Neural cell (in vitro differentiated cells): ENCODE measurements at regions not wholly inside any gene's neighbourhood (a gene's known extent, or its start where the extent isn't known, plus 50 kb on each side); places are given as distances from the start of the nearest gene placed in this dataset.

ENCODE experiments used
- H2AFZ ChIP-seq: fragments of 200-600, 300-800 bp; sonication (generic), shearing (Covaris generic); 2 replicates; pipeline ENCODE4 v1.6.0; 2014; ENCODE audit warnings: low read depth, mild to moderate bottlenecking, antibody characterized with exemption, low read length, moderate library complexity
- H3F3A ChIP-seq: fragments of 200-600 bp; shearing (Covaris generic); 2 replicates; pipeline ENCODE4 v1.6.1; 2016; ENCODE audit warnings: mild to moderate bottlenecking, moderate library complexity, mixed read lengths, antibody characterized with exemption, low read length; ENCODE audit not compliant: insufficient read depth, poor library complexity, severe bottlenecking
- H3K27ac ChIP-seq: fragments of 200-600, 300-800 bp; sonication (generic), shearing (Covaris generic); 2 replicates; pipeline ENCODE4 v1.5.1; 2014; ENCODE audit warnings: mild to moderate bottlenecking, low read length, moderate library complexity
- H3K27me3 ChIP-seq: fragments of 300-800, 200-600 bp; sonication (generic), shearing (Covaris generic); 2 replicates; pipeline ENCODE4 v1.6.0; 2014; ENCODE audit warnings: mild to moderate bottlenecking, low read depth, low read length, moderate library complexity; ENCODE audit not compliant: insufficient read depth
- H3K36me3 ChIP-seq: fragments of 300-800, 200-600 bp; sonication (generic), shearing (Covaris generic); 2 replicates; pipeline ENCODE4 v1.5.1; 2014; ENCODE audit warnings: mild to moderate bottlenecking, antibody characterized with exemption, low read length, moderate library complexity; ENCODE audit not compliant: insufficient read depth
- H3K4me2 ChIP-seq: fragments of 300-800, 200-600 bp; sonication (generic), shearing (Covaris generic); 2 replicates; pipeline ENCODE4 v1.6.0; 2014; ENCODE audit warnings: mild to moderate bottlenecking, low read length
- H3K4me3 ChIP-seq: fragments of 300-800, 200-600 bp; sonication (generic), shearing (Covaris generic); 2 replicates; pipeline ENCODE4 v1.5.1; 2014; ENCODE audit warnings: mild to moderate bottlenecking, low read length, moderate library complexity
- H3K79me2 ChIP-seq: fragments of 200-600 bp; shearing (Covaris generic); replicated peaks from 2 replicates; pipeline ENCODE4 v1.6.0; 2014; ENCODE audit warnings: mild to moderate bottlenecking, low read length, moderate library complexity; ENCODE audit not compliant: insufficient read depth
- H3K9ac ChIP-seq: fragments of 300-800, 200-600 bp; sonication (generic), shearing (Covaris generic); 2 replicates; pipeline ENCODE4 v1.6.1; 2016; ENCODE audit warnings: mild to moderate bottlenecking, low read length, mixed read lengths
- H3K9me2 ChIP-seq: fragments of 200-600 bp; shearing (Covaris generic); 2 replicates; pipeline ENCODE4 v1.6.1; 2016; ENCODE audit warnings: mild to moderate bottlenecking, low read length, mixed read lengths; ENCODE audit not compliant: insufficient read depth
- H3K9me3 ChIP-seq: fragments of 200-600, 300-800 bp; sonication (generic), shearing (Covaris generic); 2 replicates; pipeline ENCODE4 v1.6.1; 2016; ENCODE audit warnings: mild to moderate bottlenecking, mixed run types, low read length, moderate library complexity, mixed read lengths
- H4K20me1 ChIP-seq: fragments of 200-600 bp; shearing (Covaris generic); 2 replicates; pipeline ENCODE4 v1.6.1; 2016; ENCODE audit warnings: mild to moderate bottlenecking, mixed run types; ENCODE audit not compliant: insufficient read depth
- CTCF ChIP-seq: fragments of 450-650 bp; IDR thresholded peaks from 2 replicates; pipeline ENCODE4 v1.5.1; 2014; ENCODE audit warnings: antibody characterized with exemption, mild to moderate bottlenecking, moderate library complexity; ENCODE audit not compliant: poor library complexity, severe bottlenecking
- EP300 ChIP-seq: fragments of 450-650 bp; conservative IDR thresholded peaks from 2 replicates; pipeline ENCODE4 v1.6.1; 2014; ENCODE audit warnings: antibody characterized with exemption, mild to moderate bottlenecking, moderate library complexity; ENCODE audit not compliant: poor library complexity, severe bottlenecking
- EZH2 ChIP-seq: fragments of 200-600, 300-800 bp; shearing (Covaris generic), sonication (generic); IDR thresholded peaks from 2 replicates; pipeline ENCODE4 v1.6.1; 2014; ENCODE audit warnings: antibody characterized with exemption, low read length, borderline replicate concordance, mild to moderate bottlenecking; ENCODE audit not compliant: insufficient read depth, poor library complexity, severe bottlenecking
- MXI1 ChIP-seq: fragments of 450-650 bp; conservative IDR thresholded peaks from 2 replicates; pipeline ENCODE4 v1.6.1; 2014; ENCODE audit warnings: antibody characterized with exemption, mild to moderate bottlenecking; ENCODE audit not compliant: poor library complexity, severe bottlenecking
- POLR2AphosphoS5 ChIP-seq: IDR thresholded peaks from 2 replicates; pipeline ENCODE4 v1.6.1; 2012
- RAD21 ChIP-seq: fragments of 450-650 bp; conservative IDR thresholded peaks from 2 replicates; pipeline ENCODE4 v1.6.1; 2014; ENCODE audit warnings: antibody characterized with exemption, mild to moderate bottlenecking, moderate library complexity
- SMC3 ChIP-seq: fragments of 450-650 bp; conservative IDR thresholded peaks from 2 replicates; pipeline ENCODE4 v1.6.1; 2014; ENCODE audit warnings: antibody characterized with exemption, mild to moderate bottlenecking, moderate library complexity; ENCODE audit not compliant: poor library complexity
- TAF1 ChIP-seq: IDR thresholded peaks from 2 replicates; pipeline ENCODE4 v1.6.1; 2012; ENCODE audit warnings: low read depth
- TF ChIP-seq, protein P1 (sequence below): IDR thresholded peaks from 2 replicates; pipeline ENCODE4 v1.6.1; 2012; ENCODE audit warnings: borderline replicate concordance

DNA sequence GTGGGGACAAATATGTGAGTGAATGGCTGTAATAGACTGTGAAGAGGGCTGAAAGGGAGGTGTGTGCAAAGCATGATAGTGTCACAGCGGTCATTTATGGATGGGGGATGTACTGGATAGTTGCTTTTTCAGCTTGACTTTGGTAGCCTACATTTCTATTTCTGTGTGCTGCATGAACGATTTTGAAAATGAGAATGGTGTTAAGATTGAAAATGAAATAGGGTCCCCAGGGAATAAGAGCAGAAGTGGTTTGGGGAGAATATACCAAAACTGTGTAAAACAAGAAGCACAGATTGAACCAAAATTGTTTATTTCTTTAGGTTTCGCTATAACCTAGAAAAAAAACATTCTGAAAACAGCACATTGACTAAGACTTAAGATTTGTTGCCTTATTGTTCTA is 58.8 kb upstream of the CLNK start:
- Histone ChIP-seq H3F3A (no peaks in the 10 kb centered on the region), H3K9me2 (no peaks in the 10 kb centered on the region), H3K9ac (no peak overlapping the region), H4K20me1 (no peaks in the 10 kb centered on the region), H2AFZ (no peak overlapping the region), H3K4me3 (no peak overlapping the region), H3K27ac (no peak overlapping the region), H3K9me3 (no peaks in the 10 kb centered on the region), H3K79me2 (no peaks in the 10 kb centered on the region), H3K27me3 (no peaks in the 10 kb centered on the region), H3K4me2 (no peak overlapping the region), H3K36me3 (no peaks in the 10 kb centered on the region)
- no peak for TF ChIP-seq CTCF
- TF ChIP-seq EZH2 = no peak
- no peak for TF ChIP-seq SMC3
- no peak for TF ChIP-seq MXI1
- TF ChIP-seq RAD21 = no peak
- TF ChIP-seq EP300 = no peak
- TF ChIP-seq, protein P1, sequence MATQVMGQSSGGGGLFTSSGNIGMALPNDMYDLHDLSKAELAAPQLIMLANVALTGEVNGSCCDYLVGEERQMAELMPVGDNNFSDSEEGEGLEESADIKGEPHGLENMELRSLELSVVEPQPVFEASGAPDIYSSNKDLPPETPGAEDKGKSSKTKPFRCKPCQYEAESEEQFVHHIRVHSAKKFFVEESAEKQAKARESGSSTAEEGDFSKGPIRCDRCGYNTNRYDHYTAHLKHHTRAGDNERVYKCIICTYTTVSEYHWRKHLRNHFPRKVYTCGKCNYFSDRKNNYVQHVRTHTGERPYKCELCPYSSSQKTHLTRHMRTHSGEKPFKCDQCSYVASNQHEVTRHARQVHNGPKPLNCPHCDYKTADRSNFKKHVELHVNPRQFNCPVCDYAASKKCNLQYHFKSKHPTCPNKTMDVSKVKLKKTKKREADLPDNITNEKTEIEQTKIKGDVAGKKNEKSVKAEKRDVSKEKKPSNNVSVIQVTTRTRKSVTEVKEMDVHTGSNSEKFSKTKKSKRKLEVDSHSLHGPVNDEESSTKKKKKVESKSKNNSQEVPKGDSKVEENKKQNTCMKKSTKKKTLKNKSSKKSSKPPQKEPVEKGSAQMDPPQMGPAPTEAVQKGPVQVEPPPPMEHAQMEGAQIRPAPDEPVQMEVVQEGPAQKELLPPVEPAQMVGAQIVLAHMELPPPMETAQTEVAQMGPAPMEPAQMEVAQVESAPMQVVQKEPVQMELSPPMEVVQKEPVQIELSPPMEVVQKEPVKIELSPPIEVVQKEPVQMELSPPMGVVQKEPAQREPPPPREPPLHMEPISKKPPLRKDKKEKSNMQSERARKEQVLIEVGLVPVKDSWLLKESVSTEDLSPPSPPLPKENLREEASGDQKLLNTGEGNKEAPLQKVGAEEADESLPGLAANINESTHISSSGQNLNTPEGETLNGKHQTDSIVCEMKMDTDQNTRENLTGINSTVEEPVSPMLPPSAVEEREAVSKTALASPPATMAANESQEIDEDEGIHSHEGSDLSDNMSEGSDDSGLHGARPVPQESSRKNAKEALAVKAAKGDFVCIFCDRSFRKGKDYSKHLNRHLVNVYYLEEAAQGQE = no peak
- TF ChIP-seq POLR2AphosphoS5 = no peak
- no peak for TF ChIP-seq TAF1

- Histone ChIP-seq H3K4me2 (no peak overlapping the region), H3K9ac (no peak overlapping the region), H3K36me3 (no peaks in the 10 kb centered on the region), H4K20me1 (no peaks in the 10 kb centered on the region), H3K4me3 (no peak overlapping the region), H3K9me2 (no peaks in the 10 kb centered on the region), H3F3A (no peaks in the 10 kb centered on the region), H3K27me3 (no peaks in the 10 kb centered on the region), H3K9me3 (no peaks in the 10 kb centered on the region), H3K27ac (no peak overlapping the region), H3K79me2 (no peaks in the 10 kb centered on the region), H2AFZ (no peak overlapping the region)
- TF ChIP-seq TAF1 (no peak), MXI1 (no peak), EZH2 (no peak)
Measured at GRCh38 chr4:10741961-10742699, 57.6 kb upstream of the CLNK start.
